WTC11 (cell line): ENCODE measurements at regions not wholly inside any gene's neighbourhood (a gene's known extent, or its start where the extent isn't known, plus 50 kb on each side); places are given as distances from the start of the nearest gene placed in this dataset.

Experiments used
- ATAC-seq: fragments of 200-7000 bp; cut with Tn5 transposase; 2 replicates; pipeline ENCODE4 v1.10.0; 2021; ENCODE audit warnings: mild to moderate bottlenecking, moderate library complexity
- CTCF ChIA-PET: fragments of 300-600 bp; sonication (Branson Sonifier 250); formaldehyde crosslinking; loops from one replicate; lab custom pipeline; 2021; ENCODE audit warnings: antibody characterized with exemption; lab: Charles Lee
- POLR2A ChIA-PET: fragments of 350-600 bp; sonication (Branson Sonifier 250); formaldehyde crosslinking; loops from one replicate; lab custom pipeline; 2021; ENCODE audit warnings: antibody characterized with exemption; lab: Charles Lee
- DNase-seq: peaks from one replicate; pipeline ENCODE4 v3.0.0; 2021; ENCODE audit warnings: low spot score
- H3K27ac Mint-ChIP-seq: 2 replicates; pipeline ENCODE4 v1.8.0; 2021; ENCODE audit warnings: mixed read lengths
- H3K27me3 Mint-ChIP-seq: 2 replicates; pipeline ENCODE4 v1.8.0; 2021; ENCODE audit warnings: low read depth, mild to moderate bottlenecking, moderate library complexity, mixed read lengths
- H3K36me3 Mint-ChIP-seq: 2 replicates; pipeline ENCODE4 v1.8.0; 2021; ENCODE audit warnings: mixed read lengths
- H3K4me1 Mint-ChIP-seq: 2 replicates; pipeline ENCODE4 v1.8.0; 2022; ENCODE audit warnings: mixed read lengths
- H3K4me3 Mint-ChIP-seq: 2 replicates; pipeline ENCODE4 v1.8.0; 2021; ENCODE audit warnings: mild to moderate bottlenecking, moderate library complexity, mixed read lengths
- H3K9me3 Mint-ChIP-seq: 2 replicates; pipeline ENCODE4 v1.8.0; 2021; ENCODE audit warnings: mixed read lengths
- ATF1 ChIP-seq: sonication (generic); formaldehyde crosslinking; IDR thresholded peaks from 2 replicates; pipeline ENCODE4 v1.8.1; 2023; ENCODE audit warnings: mild to moderate bottlenecking, moderate library complexity, missing genetic modification reagents
- ATF2 ChIP-seq: sonication (generic); formaldehyde crosslinking; IDR thresholded peaks from 2 replicates; pipeline ENCODE4 v1.8.1; 2022; ENCODE audit warnings: low read depth, missing genetic modification reagents, borderline replicate concordance
- CBFB ChIP-seq: sonication (generic); formaldehyde crosslinking; IDR thresholded peaks from 2 replicates; pipeline ENCODE4 v1.8.1; 2022; ENCODE audit warnings: mild to moderate bottlenecking, low read depth, missing genetic modification reagents
- CREB1 ChIP-seq: sonication (generic); formaldehyde crosslinking; IDR thresholded peaks from 2 replicates; pipeline ENCODE4 v1.8.0; 2023; ENCODE audit warnings: mild to moderate bottlenecking, missing genetic modification reagents
- ELF4 ChIP-seq: sonication (generic); formaldehyde crosslinking; IDR thresholded peaks from 2 replicates; pipeline ENCODE4 v1.8.1; 2022; ENCODE audit warnings: low read depth, mild to moderate bottlenecking, moderate library complexity, missing genetic modification reagents
- ESRRA ChIP-seq: sonication (generic); formaldehyde crosslinking; IDR thresholded peaks from 2 replicates; pipeline ENCODE4 v1.8.1; 2022; ENCODE audit warnings: mild to moderate bottlenecking, missing genetic modification reagents, borderline replicate concordance
- FOXJ3 ChIP-seq: sonication (generic); formaldehyde crosslinking; IDR thresholded peaks from 2 replicates; pipeline ENCODE4 v1.9.0; 2021; ENCODE audit warnings: missing genetic modification reagents, mild to moderate bottlenecking, borderline replicate concordance
- FOXK1 ChIP-seq: sonication (generic); formaldehyde crosslinking; IDR thresholded peaks from 2 replicates; pipeline ENCODE4 v1.8.0; 2022; ENCODE audit warnings: mild to moderate bottlenecking, moderate library complexity, missing genetic modification reagents
- HMGA2 ChIP-seq: fragments of 250-450 bp; sonication (Bioruptor Pico); IDR thresholded peaks from 2 replicates; pipeline ENCODE4 v1.4.0; 2021; ENCODE audit warnings: mild to moderate bottlenecking, moderate library complexity
- IRF1 ChIP-seq: sonication (generic); formaldehyde crosslinking; IDR thresholded peaks from 2 replicates; pipeline ENCODE4 v1.8.0; 2023; ENCODE audit warnings: missing genetic modification reagents
- IRF2 ChIP-seq: sonication (generic); formaldehyde crosslinking; IDR thresholded peaks from 2 replicates; pipeline ENCODE4 v1.8.0; 2022; ENCODE audit warnings: low read depth, missing genetic modification reagents, borderline replicate concordance
- PRDM15 ChIP-seq: sonication (generic); formaldehyde crosslinking; IDR thresholded peaks from 2 replicates; pipeline ENCODE4 v1.8.0; 2022; ENCODE audit warnings: missing genetic modification reagents
- RORB ChIP-seq: fragments of 250-450 bp; sonication (Bioruptor Pico); IDR thresholded peaks from 2 replicates; pipeline ENCODE4 v1.9.0; 2021; ENCODE audit warnings: mild to moderate bottlenecking
- SOX15 ChIP-seq: fragments of 250-450 bp; sonication (Bioruptor Pico); IDR thresholded peaks from 2 replicates; pipeline ENCODE4 v1.9.0; 2021; ENCODE audit warnings: mild to moderate bottlenecking
- USF1 ChIP-seq: sonication (generic); formaldehyde crosslinking; IDR thresholded peaks from 2 replicates; pipeline ENCODE4 v1.8.0; 2022; ENCODE audit warnings: mild to moderate bottlenecking, missing genetic modification reagents
- USF2 ChIP-seq: sonication (generic); formaldehyde crosslinking; IDR thresholded peaks from 2 replicates; pipeline ENCODE4 v1.8.1; 2023; ENCODE audit warnings: mild to moderate bottlenecking, missing genetic modification reagents, moderate library complexity
- ZBTB21 ChIP-seq: sonication (generic); formaldehyde crosslinking; IDR thresholded peaks from 2 replicates; pipeline ENCODE4 v1.8.1; 2023; ENCODE audit warnings: mild to moderate bottlenecking, missing genetic modification reagents, borderline replicate concordance
- ZNF232 ChIP-seq: sonication (generic); formaldehyde crosslinking; IDR thresholded peaks from 2 replicates; pipeline ENCODE4 v1.8.0; 2022; ENCODE audit warnings: mild to moderate bottlenecking, missing genetic modification reagents
- ZNF423 ChIP-seq: fragments of 250-450 bp; sonication (Bioruptor Pico); IDR thresholded peaks from 2 replicates; pipeline ENCODE4 v2.1.2; 2022; ENCODE audit warnings: mild to moderate bottlenecking, moderate library complexity

GRCh38 chr3:184440151-184440550 is 60.3 kb downstream of the CHRD start:
- POLR2A ChIA-PET: no interaction called here
- DNase-seq (no peak), ATAC-seq (no peak)
- peaks cover 8% of the 10 kb centered on the region for H3K4me1 Mint-ChIP-seq
- H3K4me3 Mint-ChIP-seq: no peak overlapping the region
- peaks cover 5% of the 10 kb centered on the region for H3K9me3 Mint-ChIP-seq
- CTCF ChIA-PET: interaction anchor here (1.5 kb wide), 1 partner anchor 69 kb away, joined by 6 read pairs; no protein-coding TSS in a partner anchor
- TF ChIP-seq ZNF423 (no peak), FOXJ3 (CRISPR knock-in tag) (no peak), FOXK1 (CRISPR knock-in tag) (no peak), USF1 (CRISPR knock-in tag) (no peak), HMGA2 (CRISPR knock-in tag) (no peak), USF2 (CRISPR knock-in tag) (no peak), ATF1 (CRISPR knock-in tag) (no peak), ATF2 (CRISPR knock-in tag) (no peak), SOX15 (no peak), RORB (CRISPR knock-in tag) (no peak), ZNF232 (CRISPR knock-in tag) (no peak), CBFB (CRISPR knock-in tag) (no peak), ELF4 (no peak), ESRRA (CRISPR knock-in tag) (no peak), PRDM15 (no peak)
- no peaks in the 10 kb centered on the region for H3K27me3 Mint-ChIP-seq
- no peak overlapping the region for H3K27ac Mint-ChIP-seq
- H3K36me3 Mint-ChIP-seq: no peaks in the 10 kb centered on the region

- H3K36me3 Mint-ChIP-seq: no peaks in the 10 kb centered on the region
- H3K27ac Mint-ChIP-seq: peak overlapping the region; percentile 42; the same call in 1 of the 2 replicates
- H3K4me1 Mint-ChIP-seq: peaks cover 8% of the 10 kb centered on the region
- DNase-seq: no peak
- H3K9me3 Mint-ChIP-seq: peaks cover 5% of the 10 kb centered on the region
- peak; percentile 51 for ATAC-seq
- H3K27me3 Mint-ChIP-seq: no peaks in the 10 kb centered on the region
- H3K4me3 Mint-ChIP-seq: no peak overlapping the region
- ChIA-PET POLR2A (no interaction called here), CTCF (no interaction called here)
- TF ChIP-seq ZBTB21 (CRISPR knock-in tag) (no peak), HMGA2 (CRISPR knock-in tag) (no peak), CREB1 (no peak), IRF1 (CRISPR knock-in tag) (no peak), IRF2 (CRISPR knock-in tag) (no peak)
These were observed 61.5 kb downstream of the CHRD start for GRCh38 chr3:184441202-184441900.
